ENCODE measurements at regions not wholly inside any gene's neighbourhood (a gene's known extent, or its start where the extent isn't known, plus 50 kb on each side); places are given as distances from the start of the nearest gene placed in this dataset.

- TF ChIP-seq POLR2A (IDR thresholded peaks at IDR 0.05) (no peak), CTCF (IDR thresholded peaks at IDR 0.05) (no peak)
- WGBS, 4 donors: 52 to 100% (median 63%) methylated on average over 1 to 3 of the region's 3 CpGs
- DNase-seq: no peak
- no peaks in the 10 kb centered on the region for H3K4me1 ChIP-seq (replicated peaks in 1 of 2)
- intact Hi-C loops (cut with DNase I): no loop called here
- no peak overlapping the region for H3K4me3 ChIP-seq
- H3K27me3 ChIP-seq: no peaks in the 10 kb centered on the region
- no peaks in the 10 kb centered on the region for H3K36me3 ChIP-seq (replicated peaks in 1 of 2)
- no peaks in the 10 kb centered on the region for H3K9me3 ChIP-seq (replicated peaks in 1 of 3)
- H3K27ac ChIP-seq: no peak overlapping the region
Measured at GRCh38 chr5:71894091-71894490, 175.0 kb downstream of the CARTPT start.

- H3K4me1 ChIP-seq (replicated peaks in 1 of 2): no peaks in the 10 kb centered on the region
- H3K27ac ChIP-seq: no peak overlapping the region
- WGBS, 4 donors: 52 to 74% (median 69%) methylated on average over 1 of the region's 1 CpG
- no peaks in the 10 kb centered on the region for H3K36me3 ChIP-seq (replicated peaks in 1 of 2)
- no peak overlapping the region for H3K4me3 ChIP-seq
- no peaks in the 10 kb centered on the region for H3K27me3 ChIP-seq
- TF ChIP-seq POLR2A (IDR thresholded peaks at IDR 0.05) (no peak), CTCF (IDR thresholded peaks at IDR 0.05) (no peak)
- intact Hi-C loops (cut with DNase I): no loop called here
- no peak for DNase-seq
- no peaks in the 10 kb centered on the region for H3K9me3 ChIP-seq (replicated peaks in 1 of 3)
Measured at GRCh38 chr5:71895546-71895945, 176.5 kb downstream of the CARTPT start.

GRCh38 chr5:71899865-71900342, 180.8 kb downstream of the CARTPT start:
- H3K27me3 ChIP-seq: no peaks in the 10 kb centered on the region
- H3K9me3 ChIP-seq (replicated peaks in 1 of 3): no peaks in the 10 kb centered on the region
- peak in 2 of 7 donors; percentile 17 to 56 for DNase-seq
- no peaks in the 10 kb centered on the region for H3K4me1 ChIP-seq (replicated peaks in 1 of 2)
- intact Hi-C loops (cut with DNase I): no loop called here
- H3K36me3 ChIP-seq (replicated peaks in 1 of 2): no peaks in the 10 kb centered on the region
- H3K27ac ChIP-seq: no peak overlapping the region
- no peak for TF ChIP-seq CTCF (IDR thresholded peaks at IDR 0.05)
- no peak for TF ChIP-seq POLR2A (IDR thresholded peaks at IDR 0.05)
- 89 to 91% (median 90%) methylated on average over 2 of the region's 2 CpGs for WGBS, 4 donors
- H3K4me3 ChIP-seq: no peak overlapping the region

- no peaks in the 10 kb centered on the region for H3K27me3 ChIP-seq
- WGBS, 4 donors: 37 to 48% (median 44%) methylated on average over 2 of the region's 2 CpGs
- no peaks in the 10 kb centered on the region for H3K36me3 ChIP-seq (replicated peaks in 1 of 2)
- H3K4me3 ChIP-seq: no peak overlapping the region
- no peak for DNase-seq
- intact Hi-C loops (cut with DNase I): no loop called here
- H3K27ac ChIP-seq: no peak overlapping the region
- no peak for TF ChIP-seq POLR2A (IDR thresholded peaks at IDR 0.05)
- no peak for TF ChIP-seq CTCF (IDR thresholded peaks at IDR 0.05)
- H3K9me3 ChIP-seq (replicated peaks in 1 of 3): no peaks in the 10 kb centered on the region
- peaks cover 8 to 9% of the 10 kb centered on the region in 2 donors for H3K4me1 ChIP-seq (replicated peaks in 1 of 2)
Measured at GRCh38 chr5:71903808-71904207, 184.7 kb downstream of the CARTPT start.
